Adrenal gland (tissue), 9 donors: ENCODE measurements at regions not wholly inside any gene's neighbourhood (a gene's known extent, or its start where the extent isn't known, plus 50 kb on each side); places are given as distances from the start of the nearest gene placed in this dataset.

ENCODE experiments used
- DNase-seq, 7 donors: peaks; one replicate each; pipeline ENCODE4 v3.0.0-alpha.2; 2019 to 2020
- H3K27ac ChIP-seq, 5 donors: fragments of 200-600 bp; sonication (generic) in 4 of 5; 1 replicate in 3 of 5; 2 replicates in 2 of 5; pipeline versions ENCODE4 v1.5.1 to v1.8.0; 2016 to 2020; ENCODE audit warnings: mild to moderate bottlenecking in 1 of 5
- H3K27me3 ChIP-seq: fragments of 200-600 bp; 2 replicates; pipeline ENCODE4 v1.8.0; 2021
- H3K36me3 ChIP-seq, 2 donors: fragments of 200-600 bp; replicated peaks in 1 of 2; 1 replicate in 1 of 2; 2 replicates in 1 of 2; pipeline versions ENCODE4 v1.5.1 to v1.8.0; 2018 to 2022
- H3K4me1 ChIP-seq, 2 donors: fragments of 200-600 bp; replicated peaks in 1 of 2; 1 replicate in 1 of 2; 2 replicates in 1 of 2; pipeline versions ENCODE4 v1.5.1 to v1.8.0; 2018 to 2021
- H3K4me3 ChIP-seq, 4 donors: fragments of 200-600 bp; sonication (generic) in 3 of 4; one replicate each; pipeline ENCODE4 v1.5.1; 2016 to 2018
- H3K9me3 ChIP-seq, 3 donors: fragments of 200-600 bp; sonication (generic) in 1 of 3; replicated peaks in 1 of 3; 1 replicate in 2 of 3; 2 replicates in 1 of 3; pipeline versions ENCODE4 v1.5.1 to v1.8.0; 2016 to 2021
- POLR2A ChIP-seq, 2 donors: fragments of 450-650 bp; IDR thresholded peaks; one replicate each; pipeline ENCODE4 v1.6.1; 2017; ENCODE audit warnings: antibody characterized with exemption in 2 of 2, mild to moderate bottlenecking in 2 of 2, moderate library complexity in 1 of 2
- WGBS, 4 donors: extraction: QIAGEN DNeasy Blood & Tissue Kit in 2 of 4; methylation state at CpG; one replicate each; pipeline versions ENCODE4 v1.1.5 to v1.1.7; 2013 to 2017; 5-methylcytosine and 5-hydroxymethylcytosine counted together
- intact Hi-C, 2 donors: fragments of 100-400 bp; cut with DNase I; formaldehyde crosslinking; loops; one replicate each; pipeline versions ENCODE4 v1.14.1 to v1.15.0; 2022 to 2023
- TF ChIP-seq, protein P1 (sequence below), 6 experiments: fragments of 450-650 bp in 4 of 6; fragments of 200-600 bp in 2 of 6; sonication (generic) in 1 of 6; IDR thresholded peaks; 1 replicate in 5 of 6; 2 replicates in 1 of 6; pipeline versions ENCODE4 v1.5.1 to v1.8.0; 2016 to 2021; ENCODE audit warnings: antibody characterized with exemption in 6 of 6, mild to moderate bottlenecking in 2 of 6, moderate library complexity in 1 of 6
- donor health status: healthy with polysubstance abuse.
- donor health status: Bipolar disorder and iron deficiency.
- donor health status: DM: yes; HTN: yes; CAD: no.
- donor health status: DM: no; HTN: no; CAD: no.
- donor health status: DM: no; HTN: no; CAD: no.

DNA sequence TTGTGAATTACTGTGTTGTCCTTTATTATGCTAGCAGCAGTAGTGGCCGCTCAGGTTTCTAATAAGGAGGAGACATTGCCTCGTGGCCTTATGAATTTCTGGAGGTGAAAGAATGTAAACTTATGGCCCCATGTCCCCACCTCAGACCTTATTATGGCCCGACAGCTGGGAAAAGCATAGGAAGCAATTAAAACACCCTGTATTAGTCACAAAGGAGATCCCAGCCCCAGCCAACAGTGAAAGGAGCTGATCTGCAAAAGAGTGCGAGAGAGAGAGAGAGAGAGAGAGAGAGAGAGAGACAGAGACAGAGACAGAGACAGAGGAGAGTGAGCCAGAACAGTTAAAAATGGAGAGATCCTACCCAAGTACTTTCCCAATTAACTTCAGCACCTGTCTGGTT, 269.3 kb downstream of the DMRT2 start:
- Histone ChIP-seq H3K4me1 (no peaks in the 10 kb centered on the region), H3K4me3 (no peak overlapping the region), H3K27ac (no peak overlapping the region), H3K27me3 (no peaks in the 10 kb centered on the region), H3K9me3 (no peaks in the 10 kb centered on the region), H3K36me3 (no peaks in the 10 kb centered on the region)
- intact Hi-C loops, result no loop called here
- TF ChIP-seq POLR2A (IDR thresholded peaks at IDR 0.05), result no peak
- TF ChIP-seq, protein P1, sequence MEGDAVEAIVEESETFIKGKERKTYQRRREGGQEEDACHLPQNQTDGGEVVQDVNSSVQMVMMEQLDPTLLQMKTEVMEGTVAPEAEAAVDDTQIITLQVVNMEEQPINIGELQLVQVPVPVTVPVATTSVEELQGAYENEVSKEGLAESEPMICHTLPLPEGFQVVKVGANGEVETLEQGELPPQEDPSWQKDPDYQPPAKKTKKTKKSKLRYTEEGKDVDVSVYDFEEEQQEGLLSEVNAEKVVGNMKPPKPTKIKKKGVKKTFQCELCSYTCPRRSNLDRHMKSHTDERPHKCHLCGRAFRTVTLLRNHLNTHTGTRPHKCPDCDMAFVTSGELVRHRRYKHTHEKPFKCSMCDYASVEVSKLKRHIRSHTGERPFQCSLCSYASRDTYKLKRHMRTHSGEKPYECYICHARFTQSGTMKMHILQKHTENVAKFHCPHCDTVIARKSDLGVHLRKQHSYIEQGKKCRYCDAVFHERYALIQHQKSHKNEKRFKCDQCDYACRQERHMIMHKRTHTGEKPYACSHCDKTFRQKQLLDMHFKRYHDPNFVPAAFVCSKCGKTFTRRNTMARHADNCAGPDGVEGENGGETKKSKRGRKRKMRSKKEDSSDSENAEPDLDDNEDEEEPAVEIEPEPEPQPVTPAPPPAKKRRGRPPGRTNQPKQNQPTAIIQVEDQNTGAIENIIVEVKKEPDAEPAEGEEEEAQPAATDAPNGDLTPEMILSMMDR (IDR thresholded peaks at IDR 0.05), result no peak
- WGBS, 4 donors, result 57 to 64% (median 60%) methylated on average over 4 of the region's 4 CpGs
- DNase-seq, result no peak

DNA sequence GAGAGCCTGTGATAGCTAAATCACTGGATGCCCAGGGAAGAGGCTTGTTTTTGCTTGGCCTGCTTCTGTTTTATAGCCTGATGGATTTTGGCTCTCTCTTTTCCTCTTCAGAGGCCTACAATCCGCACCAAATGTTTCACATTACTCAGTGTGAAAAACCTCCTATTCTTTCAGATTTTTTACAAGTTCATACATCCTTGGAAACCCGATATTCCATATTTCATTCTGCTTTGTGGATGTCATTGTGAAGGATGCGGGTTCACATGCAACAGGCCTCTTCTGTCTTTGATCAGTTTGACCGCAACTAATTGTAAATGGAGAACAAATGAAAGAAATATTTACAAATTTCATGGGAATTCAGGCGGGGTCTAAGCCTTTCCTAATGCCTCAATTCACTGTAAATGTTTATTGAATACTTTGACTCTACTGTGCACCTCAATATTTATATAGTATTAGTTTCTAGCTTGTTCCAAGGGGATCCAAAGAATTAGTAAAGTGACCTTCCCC, 269.9 kb downstream of the DMRT2 start:
- WGBS, 4 donors, result 59 to 71% (median 66%) methylated on average over 5 of the region's 5 CpGs
- intact Hi-C loops, result no loop called here
- no peak overlapping the region for H3K27ac ChIP-seq
- H3K27me3 ChIP-seq, result no peaks in the 10 kb centered on the region
- no peak overlapping the region for H3K4me3 ChIP-seq
- no peaks in the 10 kb centered on the region for H3K36me3 ChIP-seq
- H3K9me3 ChIP-seq, result no peaks in the 10 kb centered on the region
- no peak for DNase-seq
- H3K4me1 ChIP-seq, result no peaks in the 10 kb centered on the region
- TF ChIP-seq POLR2A (IDR thresholded peaks at IDR 0.05), result no peak
- TF ChIP-seq, protein P1 (IDR thresholded peaks at IDR 0.05), result no peak

DNA sequence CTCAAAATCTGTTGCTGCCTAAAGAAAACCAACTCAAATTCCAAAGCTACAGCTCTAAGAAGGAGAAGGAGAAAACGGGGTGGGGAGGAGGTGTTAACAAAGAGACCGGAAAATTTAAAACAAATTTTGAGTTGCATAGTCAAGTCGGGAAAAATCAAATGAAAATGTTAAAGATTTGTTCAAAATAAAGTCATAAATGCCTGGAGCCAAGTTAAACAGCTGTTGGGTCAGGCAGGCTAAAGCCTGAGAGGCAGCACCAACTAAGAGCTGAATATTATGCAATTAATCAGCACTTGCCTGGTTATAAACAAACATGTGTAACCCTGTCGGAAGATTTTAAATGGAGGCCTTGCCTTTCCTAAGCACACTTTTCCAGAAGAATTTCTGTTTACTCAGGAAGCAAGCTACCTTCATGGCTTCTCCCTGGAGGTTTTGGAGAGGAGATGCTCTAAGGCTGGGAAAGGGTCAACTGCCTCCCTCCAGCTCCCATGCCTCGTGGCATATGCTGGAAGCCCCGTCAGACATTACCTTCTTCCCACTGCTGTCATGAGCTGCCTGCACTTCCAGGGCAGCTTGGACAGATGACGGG, 270.5 kb downstream of the DMRT2 start:
- no peaks in the 10 kb centered on the region for H3K4me1 ChIP-seq
- 40 to 53% (median 52%) methylated on average over 7 of the region's 7 CpGs for WGBS, 4 donors
- no peaks in the 10 kb centered on the region for H3K36me3 ChIP-seq
- TF ChIP-seq, protein P1 (IDR thresholded peaks at IDR 0.05), result no peak
- no peak for TF ChIP-seq POLR2A (IDR thresholded peaks at IDR 0.05)
- H3K27ac ChIP-seq, result no peak overlapping the region
- intact Hi-C loops, result no loop called here
- no peaks in the 10 kb centered on the region for H3K27me3 ChIP-seq
- DNase-seq, result no peak
- no peaks in the 10 kb centered on the region for H3K9me3 ChIP-seq
- H3K4me3 ChIP-seq, result no peak overlapping the region

DNA sequence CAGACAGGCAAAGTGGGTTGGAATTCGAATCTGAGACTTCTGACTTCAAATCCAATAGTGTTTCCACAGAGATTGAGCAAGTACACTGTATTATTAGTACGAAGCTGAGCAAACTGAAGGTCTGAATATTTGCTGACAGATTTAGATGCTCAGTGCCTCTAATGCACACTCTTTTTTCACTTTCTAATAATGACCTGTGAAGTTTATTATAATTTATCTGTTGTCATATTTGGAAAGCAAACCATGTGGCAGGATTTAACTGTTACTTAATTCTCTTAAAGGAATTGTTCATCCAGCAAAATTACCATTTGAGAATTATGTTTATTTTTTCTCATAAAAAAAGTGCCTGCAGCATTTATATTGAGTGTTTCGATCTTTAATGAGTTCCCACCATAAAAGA, 277.3 kb downstream of the DMRT2 start:
- 50 to 64% (median 52%) methylated on average over 3 of the region's 3 CpGs for whole genome bisulfite sequencing, 4 donors
- Histone ChIP-seq H3K9me3 (no peaks in the 10 kb centered on the region), H3K36me3 (no peaks in the 10 kb centered on the region), H3K4me3 (no peak overlapping the region), H3K27me3 (no peaks in the 10 kb centered on the region), H3K4me1 (no peaks in the 10 kb centered on the region), H3K27ac (no peak overlapping the region)
- TF ChIP-seq, protein P1 (IDR thresholded peaks at IDR 0.05), result no peak
- TF ChIP-seq POLR2A (IDR thresholded peaks at IDR 0.05), result no peak
- intact Hi-C loops, result no loop called here
- DNase-seq, result no peak
